ENCODE measurements at regions not wholly inside any gene's neighbourhood (a gene's known extent, or its start where the extent isn't known, plus 50 kb on each side); places are given as distances from the start of the nearest gene placed in this dataset.

DNA sequence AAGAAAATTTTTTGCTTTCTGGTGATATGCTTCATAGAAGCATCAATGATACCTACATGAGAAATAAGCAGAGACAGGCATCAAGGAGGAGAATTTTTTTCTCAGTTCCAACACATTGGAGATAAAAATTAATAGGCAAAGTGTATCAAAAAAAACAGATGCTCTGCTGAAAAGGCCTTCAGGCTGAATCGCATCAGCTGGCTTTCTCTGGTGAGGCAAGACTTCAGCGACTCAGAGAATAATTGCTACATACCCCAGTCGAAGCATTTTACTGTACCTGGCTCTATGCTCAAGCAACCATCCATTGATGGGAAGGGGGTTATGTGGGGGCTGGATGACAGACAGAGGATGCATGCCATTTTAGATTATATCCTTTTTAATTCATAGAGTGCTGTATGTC is 415.1 kb downstream of the TFAP2A start:
- TF ChIP-seq, protein P1, sequence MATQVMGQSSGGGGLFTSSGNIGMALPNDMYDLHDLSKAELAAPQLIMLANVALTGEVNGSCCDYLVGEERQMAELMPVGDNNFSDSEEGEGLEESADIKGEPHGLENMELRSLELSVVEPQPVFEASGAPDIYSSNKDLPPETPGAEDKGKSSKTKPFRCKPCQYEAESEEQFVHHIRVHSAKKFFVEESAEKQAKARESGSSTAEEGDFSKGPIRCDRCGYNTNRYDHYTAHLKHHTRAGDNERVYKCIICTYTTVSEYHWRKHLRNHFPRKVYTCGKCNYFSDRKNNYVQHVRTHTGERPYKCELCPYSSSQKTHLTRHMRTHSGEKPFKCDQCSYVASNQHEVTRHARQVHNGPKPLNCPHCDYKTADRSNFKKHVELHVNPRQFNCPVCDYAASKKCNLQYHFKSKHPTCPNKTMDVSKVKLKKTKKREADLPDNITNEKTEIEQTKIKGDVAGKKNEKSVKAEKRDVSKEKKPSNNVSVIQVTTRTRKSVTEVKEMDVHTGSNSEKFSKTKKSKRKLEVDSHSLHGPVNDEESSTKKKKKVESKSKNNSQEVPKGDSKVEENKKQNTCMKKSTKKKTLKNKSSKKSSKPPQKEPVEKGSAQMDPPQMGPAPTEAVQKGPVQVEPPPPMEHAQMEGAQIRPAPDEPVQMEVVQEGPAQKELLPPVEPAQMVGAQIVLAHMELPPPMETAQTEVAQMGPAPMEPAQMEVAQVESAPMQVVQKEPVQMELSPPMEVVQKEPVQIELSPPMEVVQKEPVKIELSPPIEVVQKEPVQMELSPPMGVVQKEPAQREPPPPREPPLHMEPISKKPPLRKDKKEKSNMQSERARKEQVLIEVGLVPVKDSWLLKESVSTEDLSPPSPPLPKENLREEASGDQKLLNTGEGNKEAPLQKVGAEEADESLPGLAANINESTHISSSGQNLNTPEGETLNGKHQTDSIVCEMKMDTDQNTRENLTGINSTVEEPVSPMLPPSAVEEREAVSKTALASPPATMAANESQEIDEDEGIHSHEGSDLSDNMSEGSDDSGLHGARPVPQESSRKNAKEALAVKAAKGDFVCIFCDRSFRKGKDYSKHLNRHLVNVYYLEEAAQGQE (IDR thresholded peaks at IDR 0.05; ENCODE audit: low read depth), result no peak
- TF ChIP-seq CEBPB (IDR thresholded peaks at IDR 0.05) (no peak), TAF1 (IDR thresholded peaks at IDR 0.05; ENCODE audit: low read depth) (no peak), RAD21 (IDR thresholded peaks at IDR 0.05; ENCODE audit: low read depth) (no peak), NFIC (IDR thresholded peaks at IDR 0.05) (no peak), EGR1 (IDR thresholded peaks at IDR 0.05) (no peak), EP300 (IDR thresholded peaks at IDR 0.05; ENCODE audit: borderline replicate concordance) (no peak), TCF12 (IDR thresholded peaks at IDR 0.05; ENCODE audit: low read depth) (no peak), CREB1 (IDR thresholded peaks at IDR 0.05; ENCODE audit: low read depth) (no peak)
- TF ChIP-seq, protein P2, sequence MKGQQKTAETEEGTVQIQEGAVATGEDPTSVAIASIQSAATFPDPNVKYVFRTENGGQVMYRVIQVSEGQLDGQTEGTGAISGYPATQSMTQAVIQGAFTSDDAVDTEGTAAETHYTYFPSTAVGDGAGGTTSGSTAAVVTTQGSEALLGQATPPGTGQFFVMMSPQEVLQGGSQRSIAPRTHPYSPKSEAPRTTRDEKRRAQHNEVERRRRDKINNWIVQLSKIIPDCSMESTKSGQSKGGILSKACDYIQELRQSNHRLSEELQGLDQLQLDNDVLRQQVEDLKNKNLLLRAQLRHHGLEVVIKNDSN (IDR thresholded peaks at IDR 0.05), result no peak
- TF ChIP-seq, protein P3, sequence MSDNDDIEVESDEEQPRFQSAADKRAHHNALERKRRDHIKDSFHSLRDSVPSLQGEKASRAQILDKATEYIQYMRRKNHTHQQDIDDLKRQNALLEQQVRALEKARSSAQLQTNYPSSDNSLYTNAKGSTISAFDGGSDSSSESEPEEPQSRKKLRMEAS (IDR thresholded peaks at IDR 0.05), result no peak

Measured in Ishikawa (cell line).